GM21423 (cell line): ENCODE measurements at regions not wholly inside any gene's neighbourhood (a gene's known extent, or its start where the extent isn't known, plus 50 kb on each side); places are given as distances from the start of the nearest gene placed in this dataset.
A peak's percentile ranks its signal among the peaks of the same experiment; 100 is the strongest.

ENCODE experiments used
- ATAC-seq: cut with Tn5 transposase; IDR thresholded peaks from one replicate; pipeline ENCODE4 v1.9.1; 2021; ENCODE audit warnings: mild to moderate bottlenecking, moderate library complexity; ENCODE audit not compliant: unreplicated experiment

- ATAC-seq = no peak
These were observed 50.3 kb upstream of the TRIM9 start for GRCh38 chr14:51145246-51145645.

DNA sequence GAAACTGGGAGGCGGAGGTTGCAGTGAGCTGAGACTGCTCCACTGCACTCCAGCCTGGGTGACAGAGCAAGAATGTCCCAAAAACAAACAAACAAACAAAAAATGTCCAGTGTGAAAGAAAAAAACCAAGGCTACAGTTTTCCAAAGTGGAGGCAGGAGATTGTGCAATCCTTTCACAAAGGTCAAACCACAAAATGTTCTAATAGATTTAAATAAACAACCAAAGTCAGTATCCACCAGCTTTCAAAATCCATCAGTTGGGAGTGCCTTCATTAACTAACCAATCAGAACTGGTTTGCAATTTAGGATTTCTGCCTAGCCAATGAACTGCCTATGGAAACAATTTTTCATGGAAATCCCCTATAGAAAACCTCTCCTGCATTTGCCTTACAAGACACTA lies 52.3 kb upstream of the TRIM9 start:
- no peak for ATAC-seq

DNA sequence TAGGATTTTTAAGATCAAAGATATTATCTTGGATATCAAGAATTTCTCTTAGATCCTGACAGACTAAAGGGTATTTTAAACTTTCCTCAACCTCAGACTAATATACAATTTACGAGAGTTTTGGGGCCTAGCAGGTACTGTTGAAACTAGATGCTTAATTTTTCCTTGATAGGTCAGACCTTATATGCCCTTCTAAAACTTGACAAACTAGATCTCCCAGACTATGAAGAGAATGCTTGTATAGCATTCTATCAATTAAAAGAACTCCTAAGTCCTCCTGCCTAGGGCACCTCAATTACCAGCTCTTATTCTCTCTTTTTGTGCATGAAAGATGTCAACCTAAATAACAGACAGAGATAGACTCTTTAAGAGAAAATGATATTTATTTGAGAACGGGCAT lies 60.4 kb upstream of the TRIM9 start:
- no peak for ATAC-seq

DNA sequence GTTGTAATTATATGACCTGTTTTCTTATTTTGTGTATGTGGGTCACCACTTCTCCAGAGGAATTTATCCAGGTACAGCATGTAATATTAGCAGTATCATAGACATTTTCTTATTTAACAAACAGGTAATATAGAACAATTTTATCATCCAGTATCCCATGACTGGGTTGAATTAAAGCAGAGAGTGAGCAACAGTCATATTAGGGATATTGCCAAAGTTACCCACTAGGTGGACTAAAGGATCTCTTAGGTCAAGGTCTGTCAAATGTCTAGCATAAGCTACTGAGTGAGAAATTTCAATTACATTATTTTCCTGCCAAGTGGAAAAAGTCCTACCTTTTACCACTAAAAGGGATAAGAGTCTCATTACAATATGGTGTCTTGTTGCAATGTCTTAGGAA lies 62.1 kb upstream of the TRIM9 start:
- peak; percentile 45 for ATAC-seq

DNA sequence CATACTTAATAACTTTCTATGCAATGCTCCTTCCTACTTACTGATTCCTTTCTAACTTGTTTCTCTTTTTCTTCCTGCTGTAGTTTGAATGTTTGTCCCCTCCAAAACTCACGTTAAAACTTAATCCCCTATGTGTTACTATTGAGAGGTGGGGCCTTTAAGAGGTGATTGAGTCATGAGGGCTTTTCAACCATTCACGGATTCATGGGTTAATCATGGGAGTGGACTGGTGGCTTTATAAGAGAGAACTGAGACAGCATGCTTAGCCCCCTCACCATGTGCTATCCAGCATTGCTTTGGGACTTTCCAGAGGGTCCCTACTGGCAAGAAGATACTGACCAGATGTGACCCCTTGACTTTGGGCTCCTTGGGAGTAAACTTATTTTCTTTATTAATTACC lies 66.0 kb upstream of the TRIM9 start:
- no peak for ATAC-seq

GRCh38 chr14:51165415-51165814 lies 70.5 kb upstream of the TRIM9 start:
- no peak for ATAC-seq

GRCh38 chr14:51167587-51168214 lies 72.3 kb upstream of the TMX1 start:
- ATAC-seq = no peak

DNA sequence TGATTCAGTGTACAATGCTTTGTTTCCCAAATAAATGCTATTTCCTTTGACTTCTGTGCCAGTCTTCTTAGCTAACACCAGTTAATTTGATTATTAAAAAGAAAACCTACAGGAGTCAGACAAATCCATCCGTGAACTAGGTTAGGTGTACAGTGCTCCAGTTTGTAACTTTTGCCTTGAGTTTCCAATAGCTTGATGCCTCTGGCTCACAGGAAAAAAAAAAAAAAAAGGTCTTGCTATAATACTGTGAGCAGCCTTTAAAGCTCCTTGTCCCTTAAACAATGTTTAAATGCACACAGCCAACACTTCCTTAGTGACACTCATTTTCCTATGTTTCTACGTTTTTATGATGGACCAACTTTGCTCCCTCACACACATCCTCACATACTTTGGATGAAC lies 71.8 kb upstream of the TMX1 start:
- no peak for ATAC-seq

- no peak for ATAC-seq
These were observed 66.2 kb upstream of the TMX1 start for GRCh38 chr14:51173863-51174262.

- ATAC-seq = no peak
These were observed 63.2 kb upstream of the TMX1 start for GRCh38 chr14:51176839-51177238.

- ATAC-seq = peak; percentile 83
These were observed 59.5 kb upstream of the TMX1 start for GRCh38 chr14:51180577-51180976.

GRCh38 chr14:51182131-51182565 lies 57.9 kb upstream of the TMX1 start:
- ATAC-seq = no peak

DNA sequence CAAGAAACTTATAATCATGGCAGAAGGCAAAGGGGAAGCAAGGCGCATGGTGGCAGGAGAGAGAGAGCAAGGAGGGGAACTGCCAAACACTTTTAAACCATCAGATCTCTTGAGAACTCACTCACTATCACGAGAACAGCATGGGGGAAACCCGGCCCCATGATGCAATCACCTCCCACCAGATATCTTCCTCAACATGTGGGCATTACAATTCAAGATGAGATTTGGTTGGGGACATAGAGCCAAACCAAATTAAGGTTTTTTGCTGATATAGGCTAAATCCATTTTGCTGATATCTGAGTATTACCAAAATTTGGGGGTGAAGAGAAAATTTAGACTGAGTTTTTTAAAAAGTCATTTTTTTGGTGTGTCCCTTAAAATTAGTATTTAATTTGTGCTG lies 54.9 kb upstream of the TMX1 start:
- no peak for ATAC-seq

DNA sequence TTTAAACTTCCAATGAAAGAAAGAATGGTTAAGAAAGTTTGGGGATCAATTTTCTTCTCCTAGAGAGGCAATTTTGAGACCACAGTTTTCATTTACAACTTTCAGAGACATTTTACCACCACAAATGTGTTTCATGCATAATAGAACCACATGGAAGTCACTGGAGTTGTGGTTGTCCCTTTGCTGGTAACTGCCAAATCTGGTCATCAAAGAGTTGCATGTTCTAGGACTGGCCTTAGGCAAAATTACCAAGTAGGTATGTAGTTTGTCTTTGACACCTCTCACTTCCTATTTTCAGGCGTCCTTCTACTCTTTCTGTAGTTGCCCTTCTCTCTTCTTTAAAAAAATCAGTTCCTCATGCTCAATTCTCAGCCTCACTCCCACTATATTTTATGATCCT lies 54.3 kb upstream of the TMX1 start:
- ATAC-seq = no peak

DNA sequence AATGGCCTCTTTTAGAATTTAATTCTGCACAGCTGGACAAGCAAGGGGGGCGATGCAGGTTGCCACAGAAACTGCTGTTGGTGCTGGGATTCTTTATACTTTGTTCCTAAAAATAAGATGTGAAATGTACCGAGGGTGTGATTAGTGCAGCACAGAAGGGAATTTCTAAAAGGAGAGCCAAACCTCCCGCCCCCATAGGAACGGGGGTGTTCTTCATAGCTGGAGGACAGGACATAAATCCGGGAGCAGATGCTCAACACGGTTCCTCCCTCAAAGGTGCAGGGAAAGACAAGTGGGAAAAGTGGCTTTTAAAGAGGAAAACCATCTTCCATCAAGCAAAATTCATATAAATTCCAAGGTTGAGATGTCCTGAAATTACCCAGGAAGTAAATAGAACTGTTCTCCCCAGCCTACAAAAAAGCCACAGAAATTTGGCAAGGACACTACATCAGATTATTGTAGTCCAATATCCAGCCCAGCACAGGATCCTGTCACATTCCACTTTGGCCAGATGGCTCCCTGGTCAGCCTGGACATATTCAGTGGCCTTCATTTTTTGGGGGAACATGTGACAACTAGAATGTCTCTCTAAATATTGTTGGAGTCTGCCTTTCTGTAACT lies 51.4 kb upstream of the TMX1 start:
- ATAC-seq = no peak

DNA sequence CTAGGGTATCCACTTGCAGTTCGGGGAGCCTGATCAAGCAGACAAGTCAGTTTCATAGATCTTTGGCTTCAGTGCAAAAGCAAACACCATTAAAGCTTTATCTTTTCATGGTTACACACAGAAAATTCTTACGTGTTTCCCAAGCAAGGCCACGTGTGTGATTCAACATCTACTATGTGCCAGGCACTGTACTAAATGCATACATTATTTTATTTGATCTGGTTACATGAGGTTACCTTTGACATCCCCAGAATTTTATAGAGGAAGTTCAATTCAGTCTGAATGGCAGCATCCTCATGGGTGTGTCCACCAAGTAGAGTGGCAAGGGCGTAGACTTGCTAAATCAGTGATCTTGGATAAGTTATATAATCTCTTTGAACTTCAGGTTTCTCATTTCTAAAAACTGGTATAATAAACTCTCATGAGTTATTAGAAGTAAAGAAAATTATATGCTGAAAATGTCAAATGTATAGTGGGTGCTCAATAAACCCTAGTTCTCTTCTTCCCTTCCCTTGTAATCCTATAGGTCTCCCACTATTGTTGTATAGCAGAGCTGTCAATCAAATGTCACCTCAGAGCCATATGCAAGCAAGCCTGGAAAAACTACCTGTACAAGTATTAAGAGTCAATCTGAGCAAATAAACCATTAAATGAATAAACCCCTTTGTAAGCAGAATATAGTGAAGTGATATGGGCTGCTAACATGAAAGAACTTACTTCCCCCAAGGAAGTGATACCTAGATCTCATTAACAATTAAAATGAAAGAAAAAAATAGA lies 50.3 kb upstream of the TMX1 start:
- ATAC-seq = no peak
